Stimulated activated naive CD4-positive, alpha-beta T cell (primary cell): ENCODE measurements at regions not wholly inside any gene's neighbourhood (a gene's known extent, or its start where the extent isn't known, plus 50 kb on each side); places are given as distances from the start of the nearest gene placed in this dataset.

ENCODE experiments used
- DNase-seq, 6 experiments: peaks; one replicate each; lab custom pipeline; 2025; lab: John Stamatoyannopoulos, UW

- DNase-seq = no peak
Measured at GRCh38 chr5:18967637-18968036, 1020.4 kb downstream of the CDH18 start.

- DNase-seq = no peak
Measured at GRCh38 chr5:18968966-18969365, 1019.0 kb downstream of the CDH18 start.

GRCh38 chr5:18970000-18970399, 1018.0 kb downstream of the CDH18 start:
- no peak for DNase-seq

- no peak for DNase-seq
Measured at GRCh38 chr5:18972177-18972576, 1015.8 kb downstream of the CDH18 start.

- DNase-seq = no peak
Measured at GRCh38 chr5:18975624-18976023, 1012.4 kb downstream of the CDH18 start.

- no peak for DNase-seq
Measured at GRCh38 chr5:18977880-18978279, 1010.1 kb downstream of the CDH18 start.

GRCh38 chr5:18984559-18985080, 1003.4 kb downstream of the CDH18 start:
- DNase-seq = no peak

- DNase-seq = no peak
Measured at GRCh38 chr5:18985171-18985758, 1002.7 kb downstream of the CDH18 start.

- no peak for DNase-seq
Measured at GRCh38 chr5:18987101-18987500, 1000.9 kb downstream of the CDH18 start.

GRCh38 chr5:18990852-18991251, 997.1 kb downstream of the CDH18 start:
- DNase-seq = no peak

GRCh38 chr5:18992264-18992663, 995.7 kb downstream of the CDH18 start:
- DNase-seq = no peak

- DNase-seq = no peak
Measured at GRCh38 chr5:18999478-18999877, 988.5 kb downstream of the CDH18 start.

- DNase-seq = no peak
Measured at GRCh38 chr5:19001054-19001453, 986.9 kb downstream of the CDH18 start.

- DNase-seq = no peak
Measured at GRCh38 chr5:19001539-19001938, 986.5 kb downstream of the CDH18 start.

- no peak for DNase-seq
Measured at GRCh38 chr5:19002111-19002510, 985.9 kb downstream of the CDH18 start.

- DNase-seq = no peak
Measured at GRCh38 chr5:19018822-19019221, 969.2 kb downstream of the CDH18 start.

GRCh38 chr5:19031491-19031890, 956.5 kb downstream of the CDH18 start:
- DNase-seq = no peak

GRCh38 chr5:19035816-19036215, 952.2 kb downstream of the CDH18 start:
- no peak for DNase-seq

GRCh38 chr5:19042106-19042505, 945.9 kb downstream of the CDH18 start:
- DNase-seq = no peak

GRCh38 chr5:19044311-19044710, 943.7 kb downstream of the CDH18 start:
- DNase-seq = no peak

GRCh38 chr5:19044931-19045695, 942.9 kb downstream of the CDH18 start:
- DNase-seq = no peak

GRCh38 chr5:19047277-19047676, 940.7 kb downstream of the CDH18 start:
- DNase-seq = no peak

GRCh38 chr5:19048726-19049125, 939.3 kb downstream of the CDH18 start:
- no peak for DNase-seq

GRCh38 chr5:19058216-19058615, 929.8 kb downstream of the CDH18 start:
- no peak for DNase-seq
